Limb (tissue), 2 donors: ENCODE measurements at regions not wholly inside any gene's neighbourhood (a gene's known extent, or its start where the extent isn't known, plus 50 kb on each side); places are given as distances from the start of the nearest gene placed in this dataset.

ENCODE experiments used
- DNase-seq, 2 donors: peaks; one replicate each; pipeline ENCODE4 v3.0.0-alpha.2; 2016; ENCODE audit errors: extremely low spot score in 2 of 2

DNA sequence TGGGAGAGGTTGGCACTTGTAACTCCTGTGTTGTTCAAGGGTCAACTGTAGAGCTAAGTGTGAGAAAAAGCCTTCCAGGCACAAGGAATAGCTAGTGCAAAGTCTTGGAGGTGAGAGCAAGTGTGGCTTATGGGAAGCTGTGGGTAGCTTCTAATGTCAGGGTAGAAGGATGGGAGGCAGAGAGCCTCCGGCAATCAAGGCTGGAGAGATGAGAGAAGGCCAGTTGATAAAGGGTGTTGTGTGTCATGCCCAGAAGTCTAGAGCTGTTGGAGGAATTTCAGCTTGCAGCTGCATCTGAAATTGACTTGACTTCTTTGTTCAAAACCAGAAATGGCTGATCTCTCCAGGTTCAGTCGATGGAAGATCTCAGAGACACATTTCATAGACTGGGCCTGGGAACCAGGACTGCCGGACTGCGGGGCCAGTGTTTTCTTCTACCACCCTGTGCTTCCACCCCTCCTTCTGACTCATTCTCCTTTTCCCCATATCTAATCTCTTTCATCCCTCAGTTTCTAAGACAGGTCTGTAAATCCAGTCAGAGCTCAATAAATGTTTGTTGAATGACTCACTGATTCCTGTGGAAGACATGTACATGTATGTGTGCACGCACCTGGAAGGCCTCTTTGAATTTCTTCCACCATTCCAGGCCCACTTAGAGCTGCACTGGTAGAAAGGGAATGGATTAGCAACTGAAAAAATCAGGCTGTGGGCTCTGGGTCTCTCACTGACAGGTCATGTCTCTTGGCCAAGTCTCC is 67.8 kb upstream of the KLF4 start:
- no peak for DNase-seq

DNA sequence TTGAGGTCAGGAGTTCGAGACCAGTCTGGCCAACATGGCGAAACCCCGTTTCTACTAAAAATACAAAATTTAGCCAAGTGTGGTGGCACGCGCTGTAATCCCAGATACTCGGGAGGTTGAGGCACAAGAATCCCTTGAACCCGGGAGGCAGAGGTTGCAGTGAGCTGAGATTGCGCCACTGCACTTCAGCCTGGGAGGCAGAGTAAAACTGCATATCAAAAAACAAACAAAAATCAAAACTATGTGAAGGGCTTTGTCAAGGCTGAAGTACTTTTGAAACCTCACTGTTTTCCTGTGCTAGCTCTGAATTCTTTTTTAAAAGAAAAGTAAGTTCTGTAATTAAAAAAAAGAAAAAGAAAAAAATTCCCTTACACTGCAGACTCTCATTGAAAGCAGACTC is 65.1 kb upstream of the KLF4 start:
- DNase-seq: no peak

DNA sequence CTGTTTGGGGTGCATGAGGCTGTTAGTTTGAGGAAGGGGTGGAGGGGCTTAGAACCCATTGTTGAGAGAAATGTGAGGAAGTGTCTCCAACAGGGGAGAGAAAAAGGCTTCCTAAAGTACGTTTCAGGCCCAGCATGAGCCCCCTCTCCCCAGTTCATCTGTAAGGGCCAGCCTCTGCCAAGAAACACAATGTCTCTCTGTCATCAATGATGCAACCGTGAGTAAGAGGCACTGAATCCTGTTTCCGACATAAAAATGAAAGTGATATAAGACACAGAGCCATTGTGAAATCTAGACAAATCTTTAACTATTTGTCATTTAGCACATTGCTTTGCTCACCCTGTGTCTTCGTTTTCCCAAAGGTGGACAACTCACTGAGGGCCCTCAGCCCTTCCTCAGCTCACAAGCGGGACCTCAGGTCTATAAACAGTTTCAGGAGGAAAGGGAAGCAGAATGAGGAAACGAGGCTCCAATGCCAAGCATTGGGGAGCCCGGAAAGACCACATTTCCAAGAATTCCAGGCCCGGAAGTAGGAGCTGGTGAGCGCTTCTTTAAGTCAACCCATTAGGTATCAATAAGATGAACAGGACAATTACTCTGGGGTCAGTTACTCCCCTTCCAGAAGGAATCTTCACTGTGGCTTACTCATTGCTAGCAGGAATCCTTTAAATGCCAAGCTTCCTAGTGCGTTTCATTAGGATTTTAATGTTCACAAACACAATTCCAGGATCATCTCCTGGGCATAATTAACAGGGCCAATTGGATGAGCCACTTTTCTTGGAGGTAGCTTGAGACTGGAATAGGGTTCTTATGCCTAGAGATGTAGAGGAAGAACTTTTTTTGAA is 59.0 kb upstream of the KLF4 start:
- no peak for DNase-seq

DNA sequence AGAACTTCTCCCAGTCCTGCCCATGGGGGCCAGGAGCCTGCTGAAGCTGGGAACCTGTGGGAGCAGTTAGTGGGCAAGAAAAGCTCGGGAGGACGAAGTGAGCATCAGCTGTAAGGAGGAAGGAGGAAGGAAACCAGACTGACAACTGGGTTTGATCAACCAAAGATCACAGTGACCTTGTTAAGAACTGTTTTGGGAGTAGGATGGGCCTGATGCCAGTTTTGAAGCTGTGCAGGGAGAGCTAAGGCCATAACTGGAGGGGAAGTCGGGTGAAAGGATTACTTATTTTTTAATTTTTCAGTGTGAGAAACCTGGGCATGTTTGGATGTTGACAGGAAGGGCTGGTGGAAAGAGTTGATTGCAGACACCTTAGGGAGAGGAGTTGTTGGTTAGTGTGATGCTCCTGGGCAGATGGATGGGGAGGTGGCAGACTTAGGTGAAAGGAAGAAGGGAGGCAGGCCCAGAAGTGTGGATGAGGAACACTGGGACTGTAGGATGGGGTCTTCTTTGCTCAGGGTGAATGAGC is 58.3 kb upstream of the KLF4 start:
- DNase-seq: no peak

DNA sequence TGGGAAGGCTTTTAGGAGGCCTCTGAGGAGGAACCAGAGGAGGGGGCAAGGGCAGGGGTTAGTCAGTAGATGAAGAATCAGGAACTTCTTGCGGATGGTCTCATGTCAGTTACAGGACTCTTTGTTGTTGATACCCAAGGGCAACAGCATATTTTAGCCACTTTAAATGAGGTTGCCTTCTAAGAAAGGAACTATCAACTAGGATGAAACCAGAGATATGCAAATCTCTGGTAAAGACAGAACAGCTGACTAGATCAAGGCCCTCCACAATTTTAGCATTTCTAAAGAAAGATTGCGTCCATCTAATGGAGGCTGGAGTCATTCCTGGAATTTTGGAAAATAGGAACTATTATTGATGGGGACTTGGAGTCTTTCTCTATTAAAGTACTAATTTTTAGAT is 57.7 kb upstream of the KLF4 start:
- DNase-seq: no peak

DNA sequence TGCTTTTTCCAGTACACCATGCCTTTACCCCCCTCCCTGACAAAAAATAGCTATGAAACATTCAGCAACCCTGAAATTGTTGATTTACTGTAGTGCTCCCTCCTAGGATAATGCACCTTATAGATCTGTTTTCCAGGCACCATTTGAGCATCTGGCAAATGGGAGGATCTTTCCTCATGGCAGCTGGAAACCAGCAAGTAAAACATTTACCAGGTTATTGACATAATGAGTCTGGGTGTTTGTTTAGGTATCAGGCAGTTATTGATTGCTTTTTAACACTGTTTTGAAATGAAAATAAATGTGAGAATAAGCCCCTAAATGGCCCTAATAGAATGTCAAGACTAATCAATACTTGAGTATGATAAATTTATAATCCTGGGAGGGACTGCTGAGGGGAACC is 57.3 kb upstream of the KLF4 start:
- DNase-seq: no peak

DNA sequence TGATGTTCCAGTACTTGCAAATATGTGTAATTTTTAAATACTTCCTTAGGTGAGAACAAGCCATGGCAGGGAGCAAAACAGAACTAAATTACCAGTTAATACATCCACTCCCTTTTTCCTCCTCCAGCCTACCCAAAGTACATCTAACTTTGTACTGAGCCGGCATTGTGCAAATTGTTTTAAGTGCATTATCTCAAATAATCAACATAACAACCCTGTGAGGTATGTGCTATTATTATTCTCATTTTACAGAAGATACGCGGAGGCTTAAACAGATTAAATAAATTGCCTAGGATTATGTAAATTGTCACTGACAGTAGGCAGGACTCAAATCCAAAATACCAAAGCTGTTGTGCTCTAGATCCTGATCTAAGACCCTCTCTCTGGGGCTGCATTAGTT is 55.5 kb upstream of the KLF4 start:
- no peak for DNase-seq

DNA sequence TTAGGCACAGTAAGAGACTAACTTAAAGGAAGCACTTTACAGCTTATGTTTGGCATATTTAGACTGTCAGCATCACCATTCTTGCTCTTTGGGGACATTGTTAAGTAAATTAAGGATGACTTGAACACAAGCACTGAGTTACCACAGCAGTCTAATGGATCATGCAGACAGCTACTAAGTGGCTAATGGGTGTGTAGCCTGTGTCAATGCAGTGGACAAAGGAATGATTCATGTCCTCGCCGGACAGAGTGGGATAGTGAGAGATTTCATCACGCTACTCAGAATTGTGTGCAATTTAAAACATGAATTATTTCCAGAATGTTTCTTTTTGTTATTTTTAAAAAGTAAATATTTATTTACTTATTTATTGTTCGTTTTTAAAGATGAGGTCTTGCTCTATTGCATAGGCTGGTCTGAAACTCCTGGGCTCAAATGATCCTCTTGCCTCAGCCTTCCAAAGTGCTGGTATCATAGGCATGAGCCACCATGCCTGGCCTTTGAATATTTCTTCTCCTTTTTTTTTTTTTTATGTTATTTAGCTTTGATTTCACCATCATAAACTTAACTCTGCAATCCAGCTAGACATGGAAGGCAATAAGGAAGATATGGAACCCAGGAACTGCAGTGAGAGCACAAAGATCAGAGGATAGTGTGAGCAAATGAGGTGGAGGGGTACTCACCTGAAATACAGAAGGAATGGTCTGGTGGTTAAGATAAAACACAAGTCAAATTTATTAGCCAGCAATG is 53.0 kb upstream of the KLF4 start:
- no peak for DNase-seq

DNA sequence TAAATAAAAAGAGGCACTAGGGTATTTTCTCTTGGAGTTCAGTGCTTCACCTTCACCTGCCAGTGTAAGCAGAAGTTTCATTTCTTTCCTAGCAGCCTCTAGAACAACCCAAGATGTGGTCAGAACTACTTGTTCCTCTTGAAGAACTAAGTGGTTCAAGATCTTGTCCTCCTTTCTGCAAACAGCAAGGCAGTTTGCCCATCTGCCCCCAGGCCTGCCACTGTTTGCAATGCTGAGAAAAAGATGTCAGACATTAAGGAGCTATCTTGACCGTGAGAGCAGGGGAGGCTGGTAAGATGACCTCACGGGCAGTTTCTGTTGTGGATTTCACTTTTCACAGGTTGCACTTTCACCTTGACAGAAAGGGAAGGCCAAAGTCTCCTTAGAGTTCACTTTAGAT is 52.0 kb upstream of the KLF4 start:
- DNase-seq: no peak

DNA sequence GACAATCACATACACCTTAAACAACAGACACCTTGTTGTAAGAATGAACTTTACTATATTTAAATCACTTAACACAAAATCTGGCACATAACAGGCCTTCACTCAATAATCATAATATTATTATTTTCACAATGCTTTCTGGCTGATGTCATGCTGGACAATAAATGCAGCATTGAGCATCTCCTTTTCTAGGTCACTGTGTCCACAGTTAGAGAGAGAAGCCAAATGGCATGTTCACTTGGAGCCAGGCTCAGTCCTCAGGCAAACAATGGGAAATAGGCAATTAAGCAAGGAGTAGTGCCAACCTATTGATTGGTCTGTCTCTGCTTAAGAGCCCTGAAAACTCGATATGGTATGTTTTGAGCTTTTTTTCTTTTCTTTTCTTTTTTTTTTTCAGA is 50.6 kb upstream of the KLF4 start:
- no peak for DNase-seq

DNA sequence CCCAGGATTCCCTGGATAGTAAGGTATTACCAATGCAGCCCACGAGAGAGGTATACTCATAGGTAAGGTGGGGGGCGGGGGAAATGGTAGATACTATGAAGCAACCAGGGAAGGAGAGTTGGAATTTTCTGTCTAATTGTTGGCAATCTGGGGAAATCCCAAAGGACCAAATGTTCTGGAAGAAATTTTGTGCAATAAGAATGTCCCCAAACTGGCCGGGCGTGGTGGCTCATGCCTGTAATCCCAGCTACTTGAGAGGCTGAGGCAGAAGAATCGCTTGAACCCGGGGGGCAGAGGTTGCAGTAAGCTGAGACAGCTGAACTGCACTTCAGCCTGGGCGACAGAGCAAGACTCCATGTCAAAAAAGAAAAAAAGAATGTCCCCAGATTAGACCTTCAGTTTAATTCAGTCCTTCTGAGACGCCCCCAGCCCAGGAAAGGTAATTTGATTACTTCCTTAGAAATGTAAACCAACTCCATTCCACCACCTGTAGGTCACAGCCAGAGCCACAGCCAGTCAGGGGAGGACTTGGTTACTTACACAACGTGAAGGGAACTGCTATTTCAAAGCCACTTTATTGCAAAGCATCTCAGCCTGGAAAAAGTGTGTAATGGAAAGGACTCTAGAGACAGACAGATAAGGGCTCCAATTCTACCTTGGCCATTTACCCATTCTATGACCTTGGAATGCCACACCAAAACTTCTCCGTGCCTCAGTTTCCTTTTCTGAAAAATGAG is 50.0 kb upstream of the KLF4 start:
- DNase-seq: no peak
